ENCODE measurements at regions not wholly inside any gene's neighbourhood (a gene's known extent, or its start where the extent isn't known, plus 50 kb on each side); places are given as distances from the start of the nearest gene placed in this dataset.
A peak's percentile ranks its signal among the peaks of the same experiment; 100 is the strongest.

- no peaks in the 10 kb centered on the region for H3K27me3 ChIP-seq (ENCODE audit: control insufficient read depth in 2 of 2, insufficient read depth in 2 of 2, low read length in 2 of 2)
- peak overlapping the region; percentile 68 for H3K27ac ChIP-seq (ENCODE audit: insufficient read depth, low read depth, low read length)
- CTCF ChIA-PET, result interaction anchor here (1.3 kb wide), 1 partner anchor 16 kb away, joined by 3 read pairs; no protein-coding TSS in a partner anchor
- H3K79me2 ChIP-seq (ENCODE audit: control insufficient read depth, insufficient read depth, low read length), result no peaks in the 10 kb centered on the region
- peak overlapping the region; percentile 62 for H3K4me2 ChIP-seq (ENCODE audit: insufficient read depth, low read length)
- TF ChIP-seq GATA2 (IDR thresholded peaks at IDR 0.05; ENCODE audit: insufficient read depth, insufficient read length, low read depth, low read length), result no peak
- TF ChIP-seq, protein P1, sequence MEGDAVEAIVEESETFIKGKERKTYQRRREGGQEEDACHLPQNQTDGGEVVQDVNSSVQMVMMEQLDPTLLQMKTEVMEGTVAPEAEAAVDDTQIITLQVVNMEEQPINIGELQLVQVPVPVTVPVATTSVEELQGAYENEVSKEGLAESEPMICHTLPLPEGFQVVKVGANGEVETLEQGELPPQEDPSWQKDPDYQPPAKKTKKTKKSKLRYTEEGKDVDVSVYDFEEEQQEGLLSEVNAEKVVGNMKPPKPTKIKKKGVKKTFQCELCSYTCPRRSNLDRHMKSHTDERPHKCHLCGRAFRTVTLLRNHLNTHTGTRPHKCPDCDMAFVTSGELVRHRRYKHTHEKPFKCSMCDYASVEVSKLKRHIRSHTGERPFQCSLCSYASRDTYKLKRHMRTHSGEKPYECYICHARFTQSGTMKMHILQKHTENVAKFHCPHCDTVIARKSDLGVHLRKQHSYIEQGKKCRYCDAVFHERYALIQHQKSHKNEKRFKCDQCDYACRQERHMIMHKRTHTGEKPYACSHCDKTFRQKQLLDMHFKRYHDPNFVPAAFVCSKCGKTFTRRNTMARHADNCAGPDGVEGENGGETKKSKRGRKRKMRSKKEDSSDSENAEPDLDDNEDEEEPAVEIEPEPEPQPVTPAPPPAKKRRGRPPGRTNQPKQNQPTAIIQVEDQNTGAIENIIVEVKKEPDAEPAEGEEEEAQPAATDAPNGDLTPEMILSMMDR (IDR thresholded peaks at IDR 0.05; ENCODE audit: extremely low read depth in 1 of 2, insufficient read depth in 1 of 2, low read depth in 1 of 2, low read length in 2 of 2), result no peak
- TF ChIP-seq, protein P2, sequence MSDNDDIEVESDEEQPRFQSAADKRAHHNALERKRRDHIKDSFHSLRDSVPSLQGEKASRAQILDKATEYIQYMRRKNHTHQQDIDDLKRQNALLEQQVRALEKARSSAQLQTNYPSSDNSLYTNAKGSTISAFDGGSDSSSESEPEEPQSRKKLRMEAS (IDR thresholded peaks at IDR 0.05; ENCODE audit: insufficient read depth, insufficient read length), result no peak
- no peak for TF ChIP-seq POLR2A (IDR thresholded peaks at IDR 0.05; ENCODE audit: low read depth, low read length)
- TF ChIP-seq FOS (IDR thresholded peaks at IDR 0.05; ENCODE audit: borderline replicate concordance, insufficient read depth, low read length), result no peak
- no peak for TF ChIP-seq MYC (IDR thresholded peaks at IDR 0.05; ENCODE audit: low read depth, low read length)
- TF ChIP-seq JUN (IDR thresholded peaks at IDR 0.05; ENCODE audit: borderline replicate concordance, insufficient read depth, insufficient read length, low read depth), result no peak
- no peak for TF ChIP-seq POLR2AphosphoS5 (IDR thresholded peaks at IDR 0.05; ENCODE audit: insufficient read depth, low read depth, low read length)
- TF ChIP-seq EZH2 (IDR thresholded peaks at IDR 0.05; ENCODE audit: borderline replicate concordance, low read depth, low read length, severe bottlenecking), result no peak
- no TSS peak for BruUV-seq (replicated peaks)
- dilution Hi-C loops (cut with MboI; ENCODE audit: extremely low pct_ligation_motif_present, low sequenced_read_pairs), result no loop called here
- H3K36me3 ChIP-seq (ENCODE audit: control insufficient read depth in 2 of 2, extremely low read depth in 1 of 2, insufficient read depth in 2 of 2, low read length in 2 of 2), result no peaks in the 10 kb centered on the region
- FAIRE-seq (no peak), DNase-seq (ENCODE audit: low read depth, low spot score) (no peak)
- H4K20me1 ChIP-seq (replicated peaks; ENCODE audit: control insufficient read depth, extremely low read depth, insufficient read depth, low read length), result no peaks in the 10 kb centered on the region
- H3K4me1 ChIP-seq (ENCODE audit: control insufficient read depth, extremely low read depth, insufficient read depth, low read length), result peaks cover 10% of the 10 kb centered on the region
- H3K9ac ChIP-seq (replicated peaks; ENCODE audit: extremely low read depth, insufficient read depth, low read length), result peak overlapping the region; percentile 42
- no peaks in the 10 kb centered on the region for H3K9me1 ChIP-seq (replicated peaks; ENCODE audit: control insufficient read depth, extremely low read depth, insufficient read depth, low read length)
- intact Hi-C loops (cut with micrococcal nuclease), result loop anchor here (1.0 to 5.0 kb wide), 3 partner anchors 100 to 409 kb away; no protein-coding TSS in a partner anchor
- H3K9me3 ChIP-seq (replicated peaks; ENCODE audit: control insufficient read depth, insufficient read depth, low read length), result no peaks in the 10 kb centered on the region
- no peak overlapping the region for H2AFZ ChIP-seq (ENCODE audit: low read depth, low read length)
- POLR2A ChIA-PET, result no interaction called here
- H3K4me3 ChIP-seq (replicated peaks in 1 of 3; ENCODE audit: insufficient read depth in 1 of 3, low read depth in 1 of 3, low read length in 3 of 3), result no peak overlapping the region
Measured at GRCh38 chr3:35523074-35523473, 116.3 kb upstream of the ARPP21 start.

Measured in endothelial cell of umbilical vein (primary cell).